SU-DHL-6 (cell line): ENCODE measurements at regions not wholly inside any gene's neighbourhood (a gene's known extent, or its start where the extent isn't known, plus 50 kb on each side); places are given as distances from the start of the nearest gene placed in this dataset.

Experiments
- CTCF ChIP-seq: fragments of 200-600 bp; sonication (generic); IDR thresholded peaks from one replicate; pipeline ENCODE4 v1.5.1; 2017; ENCODE audit warnings: antibody characterized with exemption, mild to moderate bottlenecking, low read length, moderate library complexity; ENCODE audit not compliant: insufficient read depth, poor library complexity, severe bottlenecking
- EZH2phosphoT487 ChIP-seq: fragments of 200-600 bp; sonication (generic), shearing (Covaris generic); conservative IDR thresholded peaks from 2 replicates; pipeline ENCODE4 v1.6.1; 2018; ENCODE audit warnings: mild to moderate bottlenecking, antibody characterized with exemption, low read length, moderate library complexity, mixed read lengths

GRCh38 chr7:131636092-131636491 lies 79.7 kb upstream of the PODXL start:
- TF ChIP-seq CTCF = no peak
- no peak for TF ChIP-seq EZH2phosphoT487
